GM19372 (cell line): ENCODE measurements at regions not wholly inside any gene's neighbourhood (a gene's known extent, or its start where the extent isn't known, plus 50 kb on each side); places are given as distances from the start of the nearest gene placed in this dataset.
"Not testable (repeated sequence)": the region's sequence is repeated elsewhere in the genome, so short reads cannot be mapped to it uniquely, and the experiment has no call there.

ENCODE experiments used
- ATAC-seq: cut with Tn5 transposase; IDR thresholded peaks from one replicate; pipeline ENCODE4 v1.9.1; 2021; ENCODE audit warnings: mild to moderate bottlenecking, low read depth, moderate library complexity; ENCODE audit not compliant: unreplicated experiment

DNA sequence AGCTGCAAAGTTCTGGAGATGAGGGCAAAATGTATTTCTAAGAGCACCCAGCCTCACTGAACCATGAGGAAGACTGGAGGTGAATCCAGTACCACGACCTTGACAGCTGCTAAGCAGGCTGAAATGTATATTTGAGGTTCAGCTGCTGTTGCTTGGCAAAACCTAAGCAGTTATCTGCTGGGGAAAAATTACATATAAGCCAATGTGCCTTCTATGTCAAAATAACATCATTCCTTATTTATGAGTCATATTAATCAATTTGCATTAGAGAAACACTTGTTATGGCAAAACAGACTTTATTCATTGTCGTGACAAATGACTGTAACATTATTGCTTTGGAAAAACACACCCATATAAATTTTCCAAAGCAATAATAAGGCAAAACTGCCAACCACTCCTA, 560.5 kb upstream of the NR5A2 start:
- no peak for ATAC-seq

DNA sequence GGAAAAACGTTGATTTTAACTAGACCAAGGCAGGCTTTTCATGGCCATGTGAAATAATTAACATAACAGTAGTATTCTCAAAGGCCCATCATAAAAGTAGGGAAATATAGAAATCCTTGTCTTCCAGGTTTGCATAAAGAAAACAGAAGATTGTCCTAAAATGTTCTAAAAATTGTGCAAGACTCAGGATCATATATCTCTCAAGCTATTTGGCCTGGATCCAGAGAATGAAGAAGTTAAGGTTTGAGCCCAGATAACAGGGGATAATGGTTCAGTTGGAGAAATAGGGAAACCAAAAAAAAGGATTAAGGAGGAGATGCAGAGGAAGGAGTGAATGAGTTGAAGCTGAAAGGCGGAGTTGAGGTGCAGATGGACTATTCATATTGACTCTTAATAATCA, 555.5 kb upstream of the NR5A2 start:
- no peak for ATAC-seq

GRCh38 chr1:199472978-199473377, 554.5 kb upstream of the NR5A2 start:
- no peak for ATAC-seq

- no peak for ATAC-seq
These were observed 552.8 kb upstream of the NR5A2 start for GRCh38 chr1:199474738-199475137.

GRCh38 chr1:199482426-199482825, 545.1 kb upstream of the NR5A2 start:
- no peak for ATAC-seq

GRCh38 chr1:199489594-199489993, 537.9 kb upstream of the NR5A2 start:
- no peak for ATAC-seq

DNA sequence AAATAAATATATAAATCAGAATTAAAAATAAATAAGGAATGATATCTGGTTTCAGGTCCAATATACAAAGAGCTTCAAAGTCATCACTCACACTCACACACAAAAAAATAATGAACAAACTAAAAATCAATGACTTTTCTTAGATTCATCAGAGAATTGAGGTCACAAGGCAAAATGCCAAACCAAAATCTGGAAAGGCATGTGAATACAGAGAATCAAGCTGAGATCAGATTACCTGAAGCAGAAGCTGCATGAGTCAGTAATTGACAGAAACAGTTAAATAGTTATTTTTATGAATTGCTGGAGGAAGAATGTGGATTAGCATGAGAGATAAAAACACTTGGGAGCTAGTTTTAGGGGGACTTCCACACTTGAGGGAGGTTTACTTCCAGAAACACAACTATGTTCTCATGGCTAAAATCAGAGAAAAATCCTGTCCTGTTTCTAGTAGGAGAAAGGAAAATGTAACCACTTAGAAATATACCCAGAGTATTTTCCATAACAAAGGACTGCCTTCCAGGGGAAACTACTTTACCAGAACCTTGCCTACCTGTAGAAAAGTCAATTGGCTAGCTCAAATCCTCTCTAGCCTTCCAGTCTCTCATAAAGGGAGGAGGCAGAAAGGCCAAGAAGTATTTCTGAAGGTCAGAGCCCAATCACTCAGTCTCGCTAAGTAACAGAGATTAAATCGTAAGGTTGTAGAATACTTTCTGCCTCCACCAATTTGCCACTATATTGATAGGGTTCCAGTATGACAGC, 536.6 kb upstream of the NR5A2 start:
- no peak for ATAC-seq

DNA sequence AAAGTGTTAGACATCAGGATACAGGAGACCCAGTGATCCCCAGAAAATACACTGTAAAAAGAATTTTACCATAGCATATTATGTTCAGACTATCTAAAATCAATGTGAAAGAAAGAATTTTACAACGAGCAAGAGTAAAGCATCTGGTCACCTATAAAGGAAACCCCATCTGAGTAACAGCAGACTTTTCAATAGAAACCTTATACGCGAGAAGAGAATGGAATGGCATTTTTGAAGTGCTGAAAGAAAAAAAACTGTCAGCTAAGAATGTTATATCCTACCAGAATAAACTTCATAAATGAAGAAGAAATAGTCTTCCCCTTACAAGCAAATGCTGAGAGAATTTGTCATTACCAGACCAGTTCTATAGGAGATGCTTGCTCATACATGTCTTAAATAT, 532.1 kb upstream of the NR5A2 start:
- ATAC-seq, result no peak

DNA sequence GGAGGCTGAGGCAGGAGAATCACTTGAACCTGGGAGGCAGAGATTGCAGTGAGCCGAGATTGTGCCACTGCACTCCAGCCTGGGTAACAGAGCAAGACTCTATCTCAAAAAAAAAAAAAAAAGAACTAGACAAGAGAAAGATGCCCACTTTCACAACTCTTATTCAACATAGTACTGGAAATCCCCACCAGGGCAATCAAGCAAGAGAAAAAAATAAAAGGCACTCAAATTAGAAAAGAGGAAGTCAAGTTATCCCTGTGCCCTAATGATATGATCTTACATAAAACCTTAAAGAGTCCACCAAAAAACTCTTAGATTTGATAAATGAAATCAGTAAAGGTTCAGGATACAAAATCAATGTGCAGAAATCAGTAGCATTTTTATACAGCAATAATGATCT, 528.7 kb upstream of the NR5A2 start:
- not testable (repeated sequence) for ATAC-seq

DNA sequence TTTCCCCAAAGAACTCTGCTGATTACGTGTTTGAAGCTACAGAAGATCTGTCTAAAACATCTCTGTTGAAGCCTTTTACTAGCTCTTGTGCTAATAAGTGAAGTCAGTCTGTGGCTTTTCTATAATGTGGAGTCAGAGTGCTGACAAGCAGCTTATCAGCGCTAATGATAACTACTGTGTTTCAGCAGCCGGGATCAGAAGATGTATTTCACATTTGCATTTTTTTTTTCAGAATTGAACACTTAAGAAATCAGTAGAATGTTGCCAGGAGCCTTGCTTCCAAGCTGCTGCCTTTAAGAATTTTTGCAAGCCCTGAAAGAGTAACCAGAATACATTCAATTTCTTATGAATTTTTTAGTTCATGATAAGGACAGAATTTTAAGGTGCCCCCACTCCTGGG, 519.4 kb upstream of the NR5A2 start:
- ATAC-seq, result no peak

- ATAC-seq, result no peak
These were observed 518.9 kb upstream of the NR5A2 start for GRCh38 chr1:199508653-199509052.

- ATAC-seq, result no peak
These were observed 518.1 kb upstream of the NR5A2 start for GRCh38 chr1:199509456-199509855.

- no peak for ATAC-seq
These were observed 517.2 kb upstream of the NR5A2 start for GRCh38 chr1:199510314-199510713.

DNA sequence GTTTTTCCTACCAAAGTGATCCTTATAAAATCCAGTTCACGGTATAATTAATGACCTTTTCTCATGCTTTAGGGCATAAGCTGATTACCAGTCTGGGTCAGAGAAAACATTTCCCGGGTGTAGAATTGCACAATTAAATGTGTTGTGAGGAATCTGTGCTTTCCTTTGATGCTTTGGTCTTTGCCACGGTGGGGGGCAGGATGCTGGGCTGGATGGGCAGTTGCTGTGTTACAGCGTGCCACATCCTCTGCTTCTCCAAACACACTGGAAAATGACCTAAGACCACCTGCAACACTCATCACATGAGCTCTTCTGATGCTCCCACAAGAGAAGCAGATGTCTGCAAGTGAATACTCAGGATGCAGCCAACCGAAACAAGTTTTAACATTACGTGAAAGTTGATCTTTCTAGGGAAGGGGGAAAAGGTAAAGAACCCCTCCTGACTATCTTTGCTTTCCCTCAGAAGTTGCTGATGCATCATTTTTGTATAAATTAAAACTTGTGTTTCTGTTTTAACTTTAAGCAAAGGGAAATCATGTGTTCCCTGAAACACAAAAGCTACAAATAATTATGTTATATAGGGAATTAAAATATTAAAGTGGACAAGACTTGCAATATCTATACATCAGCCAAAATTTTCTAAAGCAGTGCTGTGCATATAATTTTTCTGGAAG, 515.3 kb upstream of the NR5A2 start:
- no peak for ATAC-seq

DNA sequence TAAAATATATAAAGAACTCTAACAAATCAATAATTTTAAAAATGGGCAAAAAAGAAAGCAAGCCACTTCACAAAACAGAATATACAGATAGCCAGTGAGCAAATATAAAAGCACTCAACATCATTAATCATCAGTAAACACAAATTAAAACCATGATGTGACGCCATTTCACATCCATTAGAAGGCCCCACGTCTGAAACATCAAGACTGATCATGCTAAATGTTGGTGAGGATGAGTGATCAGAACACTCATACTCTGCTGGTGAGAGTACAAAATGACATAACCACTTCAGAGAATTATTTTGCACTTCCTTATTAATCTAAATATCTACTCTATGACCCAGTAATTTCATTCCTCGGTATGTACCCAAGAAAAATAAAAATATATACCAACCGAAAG, 512.2 kb upstream of the NR5A2 start:
- ATAC-seq, result no peak

- no peak for ATAC-seq
These were observed 505.2 kb upstream of the NR5A2 start for GRCh38 chr1:199522338-199522737.

DNA sequence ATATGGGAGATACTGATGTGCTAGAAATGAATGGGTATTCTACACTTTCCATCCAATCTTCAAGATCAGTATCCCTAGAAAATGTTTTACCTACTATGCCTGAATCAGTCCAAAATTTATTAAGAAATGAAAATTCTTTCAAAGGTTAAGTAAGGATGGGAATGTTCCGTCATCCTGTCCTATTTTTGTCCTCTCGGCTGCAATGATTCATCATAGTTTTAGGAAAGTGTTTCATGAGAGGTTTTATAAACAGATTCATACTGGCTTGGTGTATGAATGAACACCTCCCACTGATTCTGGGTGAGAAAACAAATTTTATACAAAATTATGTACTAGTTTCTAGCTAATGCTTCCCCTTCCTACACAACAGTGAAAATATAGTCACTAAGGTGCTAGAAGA, 504.6 kb upstream of the NR5A2 start:
- ATAC-seq, result no peak

DNA sequence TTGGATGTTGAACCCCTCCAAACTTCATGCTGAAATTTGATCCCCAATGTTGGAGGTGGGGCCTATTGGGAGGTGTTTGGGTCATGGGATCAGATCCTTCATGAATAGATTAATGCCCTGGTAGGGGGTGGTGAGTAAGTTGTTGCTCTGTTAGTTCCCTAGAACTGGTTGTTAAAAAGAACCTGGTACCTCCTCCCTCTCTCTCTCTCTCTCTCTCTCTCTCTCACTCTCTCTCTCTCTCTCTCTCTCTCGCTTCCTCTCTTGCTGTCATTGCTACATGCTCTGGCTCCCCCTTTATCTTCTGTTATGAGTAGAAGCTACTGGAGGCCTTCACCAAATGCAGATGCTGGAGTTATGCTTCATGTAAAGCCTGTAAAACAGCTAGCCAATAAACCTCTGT, 498.2 kb upstream of the NR5A2 start:
- no peak for ATAC-seq

- not testable (repeated sequence) for ATAC-seq
These were observed 494.1 kb upstream of the NR5A2 start for GRCh38 chr1:199533361-199533760.

GRCh38 chr1:199545780-199546179, 481.7 kb upstream of the NR5A2 start:
- ATAC-seq, result peak; percentile 54

- no peak for ATAC-seq
These were observed 481.2 kb upstream of the NR5A2 start for GRCh38 chr1:199546323-199546722.

- no peak for ATAC-seq
These were observed 478.1 kb upstream of the NR5A2 start for GRCh38 chr1:199549421-199549820.
